Panc1 (cell line): ENCODE measurements at regions not wholly inside any gene's neighbourhood (a gene's known extent, or its start where the extent isn't known, plus 50 kb on each side); places are given as distances from the start of the nearest gene placed in this dataset.

Experiments
- ATAC-seq: fragments of 200-7000 bp; cut with Tn5 transposase; 2 replicates; pipeline ENCODE4 v1.9.1; 2020; ENCODE audit warnings: mild to moderate bottlenecking, moderate library complexity
- BruUV-seq: library from RNA; stranded (reverse); fragments of 400-500 nt; replicated peaks from 2 replicates; lab custom pipeline; 2021; lab: Mats Ljungman, UMichigan
- CTCF ChIA-PET: fragments of 300-600 bp; sonication (Branson Sonifier 250); formaldehyde crosslinking; loops from one replicate; lab custom pipeline; 2022; ENCODE audit warnings: antibody characterized with exemption; lab: Charles Lee
- POLR2A ChIA-PET: fragments of 300-600 bp; sonication (Branson Sonifier 250); formaldehyde crosslinking; loops from one replicate; lab custom pipeline; 2022; ENCODE audit warnings: antibody characterized with exemption; lab: Charles Lee
- DNase-seq: peaks from one replicate; pipeline ENCODE4 v3.0.0-alpha.2; 2010; ENCODE audit warnings: low read depth, low spot score
- H3K27ac ChIP-seq: 2 replicates; pipeline ENCODE4 v1.5.1; 2011; ENCODE audit warnings: mild to moderate bottlenecking, low read length, inconsistent platforms
- H3K27me3 ChIP-seq: fragments of 200-500 bp; sonication (Bioruptor generic); 2 replicates; pipeline ENCODE4 v1.6.0; 2014; ENCODE audit warnings: low read length, inconsistent platforms; ENCODE audit not compliant: control insufficient read depth, insufficient read depth
- H3K36me3 ChIP-seq: fragments of 200-500 bp; sonication (Bioruptor generic); 2 replicates; pipeline ENCODE4 v1.5.1; 2014; ENCODE audit warnings: inconsistent platforms, mild to moderate bottlenecking, low read length, moderate library complexity; ENCODE audit not compliant: control insufficient read depth, insufficient read depth
- H3K4me1 ChIP-seq: 2 replicates; pipeline ENCODE4 v1.5.1; 2011; ENCODE audit warnings: inconsistent platforms, mild to moderate bottlenecking, low read length, moderate library complexity; ENCODE audit not compliant: control insufficient read depth, insufficient read depth
- H3K4me3 ChIP-seq, 2 experiments: 2 replicates each; pipeline ENCODE4 v1.5.1; 2011 to 2012; ENCODE audit warnings: low read depth in 2 of 2, low read length in 2 of 2, mild to moderate bottlenecking in 2 of 2, inconsistent platforms in 1 of 2, moderate library complexity in 1 of 2
- H3K9me3 ChIP-seq: fragments of 200-500 bp; sonication (Bioruptor generic); 2 replicates; pipeline ENCODE4 v1.5.1; 2014; ENCODE audit warnings: low read depth, mild to moderate bottlenecking, inconsistent platforms, low read length, moderate library complexity; ENCODE audit not compliant: control insufficient read depth, insufficient read depth
- CTCF ChIP-seq: fragments of 450-650 bp; IDR thresholded peaks from 2 replicates; pipeline ENCODE4 v1.5.1; 2017; ENCODE audit warnings: mild to moderate bottlenecking
- POLR2AphosphoS5 ChIP-seq: IDR thresholded peaks from 2 replicates; pipeline ENCODE4 v1.6.1; 2012; ENCODE audit warnings: mild to moderate bottlenecking, low read depth, low read length, moderate library complexity
- REST ChIP-seq, 2 experiments: IDR thresholded peaks; 2 replicates each; pipeline ENCODE4 v1.6.1; 2011 to 2012; ENCODE audit warnings: low read depth in 2 of 2, control low read depth in 1 of 2, low read length in 1 of 2, mild to moderate bottlenecking in 1 of 2, moderate library complexity in 1 of 2; ENCODE audit not compliant: insufficient read depth in 1 of 2
- SIN3A ChIP-seq: IDR thresholded peaks from 2 replicates; pipeline ENCODE4 v1.6.1; 2012; ENCODE audit warnings: low read depth, mild to moderate bottlenecking, low read length, moderate library complexity, borderline replicate concordance; ENCODE audit not compliant: insufficient read depth
- TCF7L2 ChIP-seq: IDR thresholded peaks from 2 replicates; pipeline ENCODE4 v1.6.1; 2011; ENCODE audit warnings: mild to moderate bottlenecking, low read depth, low read length, inconsistent platforms
- in situ Hi-C: cut with HindIII; loops from 2 replicates; pipeline ENCODE4 v1.10.0; 2016; ENCODE audit warnings: low sequenced_read_pairs, low pct_unique_long_range_greater_than_20kb
- intact Hi-C: fragments of 100-400 bp; cut with micrococcal nuclease; formaldehyde crosslinking; loops from one replicate; pipeline ENCODE4 v1.10.0; 2022; ENCODE audit not compliant: unreplicated experiment

GRCh38 chr9:71632776-71633175 is 135.5 kb downstream of the CEMIP2 start:
- Histone ChIP-seq H3K4me1 (no peaks in the 10 kb centered on the region), H3K9me3 (no peaks in the 10 kb centered on the region), H3K27ac (no peak overlapping the region), H3K27me3 (no peaks in the 10 kb centered on the region), H3K36me3 (no peaks in the 10 kb centered on the region), H3K4me3 (no peak overlapping the region)
- in situ Hi-C loops, result no loop called here
- no peak for TF ChIP-seq SIN3A
- TF ChIP-seq POLR2AphosphoS5, result no peak
- DNase-seq (no peak), ATAC-seq (no peak)
- ChIA-PET CTCF (no interaction called here), POLR2A (no interaction called here)
- intact Hi-C loops, result no loop called here
- no TSS peak for BruUV-seq

GRCh38 chr9:71630377-71630995 is 137.8 kb downstream of the CEMIP2 start:
- DNase-seq, result no peak
- CTCF ChIA-PET, result no interaction called here
- in situ Hi-C loops, result no loop called here
- intact Hi-C loops, result no loop called here
- H3K9me3 ChIP-seq, result no peaks in the 10 kb centered on the region
- no TSS peak for BruUV-seq
- no peak overlapping the region for H3K4me3 ChIP-seq
- no peaks in the 10 kb centered on the region for H3K4me1 ChIP-seq
- ATAC-seq, result no peak
- POLR2A ChIA-PET, result no interaction called here
- no peaks in the 10 kb centered on the region for H3K27me3 ChIP-seq
- H3K27ac ChIP-seq, result no peak overlapping the region
- H3K36me3 ChIP-seq, result no peaks in the 10 kb centered on the region
- TF ChIP-seq POLR2AphosphoS5 (no peak), TCF7L2 (no peak), REST (IDR thresholded peaks at IDR 0.05; ENCODE audit: insufficient read depth in 1 of 2, low read depth in 2 of 2, low read length in 1 of 2) (no peak), CTCF (no peak), SIN3A (no peak)

- Histone ChIP-seq H3K27me3 (no peaks in the 10 kb centered on the region), H3K4me3 (no peak overlapping the region), H3K4me1 (no peaks in the 10 kb centered on the region), H3K36me3 (no peaks in the 10 kb centered on the region), H3K27ac (no peak overlapping the region), H3K9me3 (no peaks in the 10 kb centered on the region)
- BruUV-seq, result no TSS peak
- ATAC-seq (no peak), DNase-seq (no peak)
- CTCF ChIA-PET, result no interaction called here
- in situ Hi-C loops, result no loop called here
- POLR2A ChIA-PET, result no interaction called here
- TF ChIP-seq REST (IDR thresholded peaks at IDR 0.05; ENCODE audit: insufficient read depth in 1 of 2, low read depth in 2 of 2, low read length in 1 of 2) (no peak), POLR2AphosphoS5 (no peak), TCF7L2 (no peak), CTCF (no peak), SIN3A (no peak)
- intact Hi-C loops, result no loop called here
Observed at GRCh38 chr9:71629578-71630215, 138.6 kb downstream of the CEMIP2 start.
